ENCODE measurements at regions not wholly inside any gene's neighbourhood (a gene's known extent, or its start where the extent isn't known, plus 50 kb on each side); places are given as distances from the start of the nearest gene placed in this dataset.

DNA sequence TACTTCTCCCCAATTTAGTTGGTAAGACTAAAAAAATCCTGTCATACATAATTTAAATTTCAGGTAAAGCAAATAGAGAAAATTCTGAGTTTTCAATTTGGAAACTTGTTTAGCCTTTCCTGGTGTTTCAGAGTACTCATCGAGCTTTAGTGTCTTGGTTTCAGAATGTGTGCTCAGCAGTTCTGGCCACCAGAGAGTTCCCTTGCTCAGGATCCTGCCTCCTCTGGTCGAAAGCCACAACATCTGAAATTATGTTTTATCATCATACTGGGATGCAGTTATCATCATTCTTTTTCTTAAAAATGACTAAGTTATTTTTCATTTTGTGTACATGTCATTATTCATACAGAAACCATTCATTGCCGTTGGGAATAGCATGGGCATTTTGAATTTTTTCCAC lies 263.2 kb upstream of the SPRY2 start:
- no peak overlapping the region for H3K27ac ChIP-seq
- H3K9ac ChIP-seq (ENCODE audit: insufficient read length) = no peak overlapping the region
- TF ChIP-seq POLR2AphosphoS5 (IDR thresholded peaks at IDR 0.05; ENCODE audit: borderline replicate concordance, low read depth, low read length) = no peak
- TF ChIP-seq EZH2 (IDR thresholded peaks at IDR 0.05) = no peak
- TF ChIP-seq FOXP2 (optimal IDR thresholded peaks at IDR 0.05; ENCODE audit: control extremely low read depth, extremely low read length, insufficient read depth) = no peak
- DNase-seq (ENCODE audit: low read depth, low spot score) = no peak
- H3K4me3 ChIP-seq = no peak overlapping the region
- H3K9me3 ChIP-seq (ENCODE audit: low read depth, low read length) = no peaks in the 10 kb centered on the region
- H3K36me3 ChIP-seq (ENCODE audit: insufficient read depth, low read length) = no peaks in the 10 kb centered on the region

DNA sequence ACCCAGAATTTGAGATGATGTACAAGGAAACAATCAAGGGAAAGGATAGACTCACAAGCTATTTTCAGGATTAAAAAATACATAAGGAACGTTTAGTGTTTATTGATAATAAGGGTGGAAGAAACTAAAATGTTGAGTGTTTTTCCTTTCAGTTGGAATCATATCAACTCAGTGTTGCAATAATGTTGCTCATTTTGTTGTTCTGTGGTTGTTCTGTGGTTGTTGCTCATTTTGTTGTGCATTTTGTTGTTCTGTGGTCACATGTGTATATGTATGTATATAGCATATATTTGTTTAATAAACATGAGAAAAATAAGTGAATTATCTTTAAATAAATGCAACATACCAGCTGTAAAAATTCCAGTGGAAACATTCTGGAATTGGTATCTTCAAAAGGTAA lies 262.4 kb upstream of the SPRY2 start:
- Histone ChIP-seq H3K36me3 (ENCODE audit: insufficient read depth, low read length) (no peaks in the 10 kb centered on the region), H3K4me3 (no peak overlapping the region), H3K27ac (no peak overlapping the region), H3K9me3 (ENCODE audit: low read depth, low read length) (no peaks in the 10 kb centered on the region), H3K9ac (ENCODE audit: insufficient read length) (no peak overlapping the region)
- DNase-seq (ENCODE audit: low read depth, low spot score) = no peak
- no peak for TF ChIP-seq FOXP2 (optimal IDR thresholded peaks at IDR 0.05; ENCODE audit: control extremely low read depth, extremely low read length, insufficient read depth)
- no peak for TF ChIP-seq EZH2 (IDR thresholded peaks at IDR 0.05)
- no peak for TF ChIP-seq POLR2AphosphoS5 (IDR thresholded peaks at IDR 0.05; ENCODE audit: borderline replicate concordance, low read depth, low read length)

DNA sequence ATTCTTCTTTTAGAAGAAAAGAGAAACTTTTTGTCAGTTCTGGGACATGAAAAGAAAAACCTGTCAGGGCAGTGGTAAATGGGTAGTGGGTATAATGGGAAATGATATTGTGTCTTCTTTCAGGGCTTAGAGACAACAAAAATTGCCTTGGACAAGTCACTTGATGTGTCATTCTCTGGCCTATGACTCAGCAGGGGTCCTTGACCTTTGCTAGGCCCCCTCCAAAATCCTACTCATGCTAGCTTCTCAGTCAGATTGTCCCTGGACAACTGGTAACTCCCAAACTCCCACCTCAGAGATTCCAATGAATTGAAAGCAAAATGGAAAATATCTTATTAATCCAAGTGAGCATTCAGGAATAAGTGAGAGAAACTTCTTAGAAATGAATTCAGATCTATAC lies 258.8 kb upstream of the SPRY2 start:
- DNase-seq (ENCODE audit: low read depth, low spot score) = no peak
- Histone ChIP-seq H3K4me3 (no peak overlapping the region), H3K27ac (no peak overlapping the region), H3K36me3 (ENCODE audit: insufficient read depth, low read length) (no peaks in the 10 kb centered on the region), H3K9me3 (ENCODE audit: low read depth, low read length) (no peaks in the 10 kb centered on the region), H3K9ac (ENCODE audit: insufficient read length) (no peak overlapping the region)
- no peak for TF ChIP-seq EZH2 (IDR thresholded peaks at IDR 0.05)
- TF ChIP-seq FOXP2 (optimal IDR thresholded peaks at IDR 0.05; ENCODE audit: control extremely low read depth, extremely low read length, insufficient read depth) = no peak
- TF ChIP-seq POLR2AphosphoS5 (IDR thresholded peaks at IDR 0.05; ENCODE audit: borderline replicate concordance, low read depth, low read length) = no peak

DNA sequence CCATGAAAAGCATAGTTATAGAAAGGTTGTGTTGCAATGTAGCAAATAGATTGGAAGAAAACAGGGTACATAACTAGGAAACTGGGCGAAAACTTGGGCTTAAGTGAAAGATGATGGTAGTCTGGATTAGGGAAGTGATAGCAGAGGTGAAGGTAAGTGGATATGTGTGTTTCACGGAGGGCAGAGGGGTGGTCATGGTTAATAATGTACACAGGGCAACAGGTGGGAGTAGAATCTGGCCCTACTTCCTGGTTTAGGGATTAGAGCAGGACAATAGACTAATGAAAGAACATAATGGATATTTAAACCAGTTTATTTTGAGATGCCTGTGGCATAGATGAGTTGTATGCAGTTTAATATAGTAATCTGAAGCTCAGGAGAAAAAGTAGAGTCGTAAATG lies 257.3 kb upstream of the SPRY2 start:
- Histone ChIP-seq H3K27ac (no peak overlapping the region), H3K9me3 (ENCODE audit: low read depth, low read length) (no peaks in the 10 kb centered on the region), H3K4me3 (no peak overlapping the region), H3K36me3 (ENCODE audit: insufficient read depth, low read length) (no peaks in the 10 kb centered on the region), H3K9ac (ENCODE audit: insufficient read length) (no peak overlapping the region)
- no peak for DNase-seq (ENCODE audit: low read depth, low spot score)
- TF ChIP-seq FOXP2 (optimal IDR thresholded peaks at IDR 0.05; ENCODE audit: control extremely low read depth, extremely low read length, insufficient read depth) (no peak), EZH2 (IDR thresholded peaks at IDR 0.05) (no peak), POLR2AphosphoS5 (IDR thresholded peaks at IDR 0.05; ENCODE audit: borderline replicate concordance, low read depth, low read length) (no peak)

GRCh38 chr13:80591976-80592740 lies 251.2 kb upstream of the SPRY2 start:
- TF ChIP-seq EZH2 (IDR thresholded peaks at IDR 0.05) (no peak), POLR2AphosphoS5 (IDR thresholded peaks at IDR 0.05; ENCODE audit: borderline replicate concordance, low read depth, low read length) (no peak), FOXP2 (optimal IDR thresholded peaks at IDR 0.05; ENCODE audit: control extremely low read depth, extremely low read length, insufficient read depth) (no peak)
- no peak for DNase-seq (ENCODE audit: low read depth, low spot score)
- no peaks in the 10 kb centered on the region for H3K9me3 ChIP-seq (ENCODE audit: low read depth, low read length)
- no peak overlapping the region for H3K27ac ChIP-seq
- H3K4me3 ChIP-seq = no peak overlapping the region
- no peaks in the 10 kb centered on the region for H3K36me3 ChIP-seq (ENCODE audit: insufficient read depth, low read length)
- H3K9ac ChIP-seq (ENCODE audit: insufficient read length) = no peak overlapping the region

DNA sequence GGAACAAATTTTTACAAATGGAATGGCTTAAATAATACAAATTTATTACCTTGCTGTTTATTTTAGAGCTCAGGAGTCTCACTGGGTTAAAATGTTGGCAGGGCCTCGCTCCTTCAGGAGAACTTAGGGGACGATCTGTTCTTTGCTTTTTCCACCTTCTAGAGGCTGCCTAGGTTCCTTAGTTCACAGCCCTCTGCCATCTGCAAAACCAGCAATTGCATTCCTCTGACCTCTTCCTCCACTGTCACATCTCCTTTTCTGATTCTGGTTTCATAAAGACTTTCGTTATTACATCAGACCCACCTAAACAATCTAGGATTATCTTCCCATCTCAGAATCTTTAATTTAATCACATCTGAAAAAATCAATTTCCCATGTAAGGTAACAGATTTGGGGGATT lies 249.6 kb upstream of the SPRY2 start:
- H3K9me3 ChIP-seq (ENCODE audit: low read depth, low read length) = no peaks in the 10 kb centered on the region
- H3K4me3 ChIP-seq = no peak overlapping the region
- no peak for DNase-seq (ENCODE audit: low read depth, low spot score)
- H3K36me3 ChIP-seq (ENCODE audit: insufficient read depth, low read length) = no peaks in the 10 kb centered on the region
- no peak overlapping the region for H3K27ac ChIP-seq
- H3K9ac ChIP-seq (ENCODE audit: insufficient read length) = no peak overlapping the region
- no peak for TF ChIP-seq EZH2 (IDR thresholded peaks at IDR 0.05)
- no peak for TF ChIP-seq POLR2AphosphoS5 (IDR thresholded peaks at IDR 0.05; ENCODE audit: borderline replicate concordance, low read depth, low read length)
- TF ChIP-seq FOXP2 (optimal IDR thresholded peaks at IDR 0.05; ENCODE audit: control extremely low read depth, extremely low read length, insufficient read depth) = no peak

GRCh38 chr13:80586356-80586755 lies 245.4 kb upstream of the SPRY2 start:
- Histone ChIP-seq H3K27ac (no peak overlapping the region), H3K9ac (ENCODE audit: insufficient read length) (no peak overlapping the region), H3K9me3 (ENCODE audit: low read depth, low read length) (no peaks in the 10 kb centered on the region), H3K36me3 (ENCODE audit: insufficient read depth, low read length) (no peaks in the 10 kb centered on the region), H3K4me3 (no peak overlapping the region)
- no peak for DNase-seq (ENCODE audit: low read depth, low spot score)
- TF ChIP-seq POLR2AphosphoS5 (IDR thresholded peaks at IDR 0.05; ENCODE audit: borderline replicate concordance, low read depth, low read length) (no peak), FOXP2 (optimal IDR thresholded peaks at IDR 0.05; ENCODE audit: control extremely low read depth, extremely low read length, insufficient read depth) (no peak), EZH2 (IDR thresholded peaks at IDR 0.05) (no peak)

GRCh38 chr13:80585531-80585930 lies 244.6 kb upstream of the SPRY2 start:
- Histone ChIP-seq H3K4me3 (no peak overlapping the region), H3K36me3 (ENCODE audit: insufficient read depth, low read length) (no peaks in the 10 kb centered on the region), H3K9ac (ENCODE audit: insufficient read length) (no peak overlapping the region), H3K9me3 (ENCODE audit: low read depth, low read length) (no peaks in the 10 kb centered on the region), H3K27ac (no peak overlapping the region)
- no peak for DNase-seq (ENCODE audit: low read depth, low spot score)
- no peak for TF ChIP-seq POLR2AphosphoS5 (IDR thresholded peaks at IDR 0.05; ENCODE audit: borderline replicate concordance, low read depth, low read length)
- no peak for TF ChIP-seq EZH2 (IDR thresholded peaks at IDR 0.05)
- no peak for TF ChIP-seq FOXP2 (optimal IDR thresholded peaks at IDR 0.05; ENCODE audit: control extremely low read depth, extremely low read length, insufficient read depth)

GRCh38 chr13:80584785-80585184 lies 243.9 kb upstream of the SPRY2 start:
- no peak overlapping the region for H3K9ac ChIP-seq (ENCODE audit: insufficient read length)
- TF ChIP-seq FOXP2 (optimal IDR thresholded peaks at IDR 0.05; ENCODE audit: control extremely low read depth, extremely low read length, insufficient read depth) (no peak), EZH2 (IDR thresholded peaks at IDR 0.05) (no peak), POLR2AphosphoS5 (IDR thresholded peaks at IDR 0.05; ENCODE audit: borderline replicate concordance, low read depth, low read length) (no peak)
- no peak overlapping the region for H3K27ac ChIP-seq
- no peak overlapping the region for H3K4me3 ChIP-seq
- DNase-seq (ENCODE audit: low read depth, low spot score) = no peak
- no peaks in the 10 kb centered on the region for H3K36me3 ChIP-seq (ENCODE audit: insufficient read depth, low read length)
- no peaks in the 10 kb centered on the region for H3K9me3 ChIP-seq (ENCODE audit: low read depth, low read length)

Measured in SK-N-MC (cell line).